Neuronal stem cell (in vitro differentiated cells): ENCODE measurements at regions not wholly inside any gene's neighbourhood (a gene's known extent, or its start where the extent isn't known, plus 50 kb on each side); places are given as distances from the start of the nearest gene placed in this dataset.
"Not testable (repeated sequence)": the region's sequence is repeated elsewhere in the genome, so short reads cannot be mapped to it uniquely, and the experiment has no call there.

Experiments used
- DNase-seq: peaks from one replicate; pipeline ENCODE4 v3.0.0-alpha.2; 2013; ENCODE audit warnings: low spot score
- H2AFZ ChIP-seq: one replicate; pipeline ENCODE4 v1.6.1; 2013; ENCODE audit warnings: mild to moderate bottlenecking, low read length, inconsistent platforms
- H2AK5ac ChIP-seq: 2 replicates; pipeline ENCODE4 v1.6.1; 2013; ENCODE audit warnings: low read depth, mild to moderate bottlenecking, inconsistent platforms, low read length, moderate library complexity, mixed read lengths
- H2BK120ac ChIP-seq: 2 replicates; pipeline ENCODE4 v1.6.1; 2013; ENCODE audit warnings: low read depth, mild to moderate bottlenecking, inconsistent platforms, low read length, moderate library complexity, mixed read lengths
- H2BK12ac ChIP-seq: one replicate; pipeline ENCODE4 v1.6.1; 2013; ENCODE audit warnings: low read length, inconsistent platforms
- H2BK15ac ChIP-seq: 2 replicates; pipeline ENCODE4 v1.6.1; 2013; ENCODE audit warnings: mild to moderate bottlenecking, low read length, inconsistent platforms, mixed read lengths
- H2BK5ac ChIP-seq: one replicate; pipeline ENCODE4 v1.6.1; 2013; ENCODE audit warnings: inconsistent platforms, mild to moderate bottlenecking, low read length, moderate library complexity
- H3K14ac ChIP-seq: one replicate; pipeline ENCODE4 v1.6.1; 2013; ENCODE audit warnings: low read length, inconsistent platforms
- H3K18ac ChIP-seq: 2 replicates; pipeline ENCODE4 v1.6.1; 2013; ENCODE audit warnings: low read length, inconsistent platforms
- H3K23ac ChIP-seq: 2 replicates; pipeline ENCODE4 v1.6.1; 2013; ENCODE audit warnings: low read depth, mild to moderate bottlenecking, mixed read lengths, low read length, inconsistent platforms; ENCODE audit not compliant: poor library complexity
- H3K27ac ChIP-seq: replicated peaks from 3 replicates; pipeline ENCODE4 v1.5.1; 2013; ENCODE audit warnings: low read length, inconsistent platforms
- H3K27me3 ChIP-seq, 3 experiments: 2 replicates each; pipeline ENCODE4 v1.6.1; 2013; ENCODE audit warnings: low read length in 3 of 3, mild to moderate bottlenecking in 2 of 3, inconsistent platforms in 1 of 3, low read depth in 1 of 3, mixed read lengths in 1 of 3, moderate library complexity in 1 of 3; ENCODE audit not compliant: control insufficient read depth in 3 of 3, insufficient read depth in 3 of 3
- H3K36me3 ChIP-seq, 2 donors: replicated peaks in 1 of 2; 2 replicates each; pipeline ENCODE4 v1.6.1; 2013; ENCODE audit warnings: low read length in 2 of 2; ENCODE audit not compliant: control insufficient read depth in 2 of 2, insufficient read depth in 2 of 2
- H3K4ac ChIP-seq: 2 replicates; pipeline ENCODE4 v1.6.1; 2013; ENCODE audit warnings: inconsistent platforms, mild to moderate bottlenecking, low read length, moderate library complexity
- H3K4me1 ChIP-seq, 2 donors: 1 replicate in 1 of 2; 2 replicates in 1 of 2; pipeline ENCODE4 v1.6.1; 2013; ENCODE audit warnings: low read length in 2 of 2, low read depth in 1 of 2; ENCODE audit not compliant: control insufficient read depth in 2 of 2, insufficient read depth in 1 of 2
- H3K4me2 ChIP-seq: one replicate; pipeline ENCODE4 v1.6.1; 2013; ENCODE audit warnings: mild to moderate bottlenecking, low read length, inconsistent platforms; ENCODE audit not compliant: insufficient read depth, poor library complexity, severe bottlenecking
- H3K4me3 ChIP-seq, 2 donors: 2 replicates each; pipeline ENCODE4 v1.5.1; 2013; ENCODE audit warnings: low read length in 2 of 2, mild to moderate bottlenecking in 2 of 2, inconsistent platforms in 1 of 2, moderate library complexity in 1 of 2
- H3K79me1 ChIP-seq: one replicate; pipeline ENCODE4 v1.6.1; 2013; ENCODE audit warnings: low read depth, mild to moderate bottlenecking, inconsistent platforms, low read length, moderate library complexity
- H3K9ac ChIP-seq: one replicate; pipeline ENCODE4 v1.6.1; 2013; ENCODE audit warnings: mild to moderate bottlenecking, low read depth, low read length, inconsistent platforms; ENCODE audit not compliant: poor library complexity
- H3K9me3 ChIP-seq, 2 donors: replicated peaks in 1 of 2; 2 replicates each; pipeline versions ENCODE3 to v1.6.1; 2013; ENCODE audit warnings: low read length in 2 of 2, mild to moderate bottlenecking in 2 of 2, inconsistent platforms in 1 of 2, low read depth in 1 of 2, mixed read lengths in 1 of 2, moderate library complexity in 1 of 2; ENCODE audit not compliant: control insufficient read depth in 2 of 2, insufficient read depth in 1 of 2
- H4K8ac ChIP-seq: one replicate; pipeline ENCODE4 v1.6.1; 2013; ENCODE audit warnings: low read depth, mild to moderate bottlenecking, inconsistent platforms, low read length, moderate library complexity
- H4K91ac ChIP-seq: one replicate; pipeline ENCODE4 v1.6.1; 2013; ENCODE audit warnings: low read length, low read depth, mild to moderate bottlenecking, inconsistent platforms; ENCODE audit not compliant: poor library complexity
- WGBS, 2 donors: extraction: QIAGEN DNeasy Blood & Tissue Kit; methylation state at CpG; one replicate each; pipeline ENCODE4 v1.1.7; 2013; ENCODE audit warnings: missing lambda C conversion rate in 2 of 2, mixed read lengths in 1 of 2; ENCODE audit not compliant: insufficient read length in 2 of 2, insufficient replicate concordance in 1 of 2; ENCODE audit errors: extremely low coverage in 2 of 2; 5-methylcytosine and 5-hydroxymethylcytosine counted together

- no peak overlapping the region for H3K9ac ChIP-seq
Observed at GRCh38 chr13:99758460-99759162, 213.0 kb downstream of the ZIC5 start.

GRCh38 chr13:99757756-99758459 is 213.7 kb downstream of the ZIC5 start:
- no peaks in the 10 kb centered on the region for H3K4me1 ChIP-seq
- WGBS, 2 donors: no CpG with 5 or more reads among the region's 8 CpGs
- H3K9me3 ChIP-seq: peaks cover 9 to 25% of the 10 kb centered on the region in 2 donors

More at GRCh38 chr13:99758460-99759162, 213.0 kb downstream of the ZIC5 start:
- Histone ChIP-seq H2BK12ac (no peak overlapping the region), H3K23ac (no peak overlapping the region), H3K36me3 (no peaks in the 10 kb centered on the region), H2AFZ (no peak overlapping the region), H3K4me2 (no peak overlapping the region), H4K91ac (no peak overlapping the region), H2BK5ac (no peak overlapping the region), H3K4ac (no peak overlapping the region), H4K8ac (no peak overlapping the region), H3K18ac (no peak overlapping the region), H3K27me3 (no peaks in the 10 kb centered on the region), H2BK15ac (no peak overlapping the region), H3K14ac (no peak overlapping the region), H2AK5ac (no peak overlapping the region), H3K79me1 (no peaks in the 10 kb centered on the region), H2BK120ac (no peak overlapping the region), H3K27ac (no peak overlapping the region), H3K4me3 (peak overlapping the region in 1 of 2 donors; percentile 45), H3K4me1 (no peaks in the 10 kb centered on the region), H3K9me3 (peaks cover 9 to 31% of the 10 kb centered on the region in 2 donors)
- WGBS, 2 donors: no CpG with 5 or more reads among the region's 6 CpGs
- no peak for DNase-seq

GRCh38 chr13:99756281-99756680 is 215.3 kb downstream of the ZIC5 start:
- peak overlapping the region; percentile 8 for H2BK15ac ChIP-seq
- no peak for DNase-seq
- no peaks in the 10 kb centered on the region for H3K36me3 ChIP-seq
- no peak overlapping the region for H3K27ac ChIP-seq
- no peak overlapping the region for H3K14ac ChIP-seq
- H3K4me1 ChIP-seq: peaks cover 0 to 3% of the 10 kb centered on the region in 2 donors
- no peaks in the 10 kb centered on the region for H3K27me3 ChIP-seq
- no peak overlapping the region for H3K4me3 ChIP-seq
- H2BK12ac ChIP-seq: no peak overlapping the region
- H4K8ac ChIP-seq: no peak overlapping the region
- H3K18ac ChIP-seq: no peak overlapping the region
- H3K9me3 ChIP-seq: peaks cover 9 to 18% of the 10 kb centered on the region in 2 donors
- H3K4me2 ChIP-seq: no peak overlapping the region
- no peak overlapping the region for H2BK5ac ChIP-seq
- WGBS, 2 donors: no CpG with 5 or more reads among the region's 2 CpGs
- H2BK120ac ChIP-seq: no peak overlapping the region
- H3K4ac ChIP-seq: no peak overlapping the region
- H3K9ac ChIP-seq: no peak overlapping the region
- H3K79me1 ChIP-seq: no peaks in the 10 kb centered on the region
- no peak overlapping the region for H4K91ac ChIP-seq
- no peak overlapping the region for H2AK5ac ChIP-seq
- H3K23ac ChIP-seq: no peak overlapping the region
- no peak overlapping the region for H2AFZ ChIP-seq

More at GRCh38 chr13:99757756-99758459, 213.7 kb downstream of the ZIC5 start:
- no peak overlapping the region for H2BK5ac ChIP-seq
- DNase-seq: no peak
- no peak overlapping the region for H3K9ac ChIP-seq
- no peak overlapping the region for H3K23ac ChIP-seq
- H2AK5ac ChIP-seq: no peak overlapping the region
- H3K18ac ChIP-seq: no peak overlapping the region
- no peaks in the 10 kb centered on the region for H3K27me3 ChIP-seq
- no peak overlapping the region for H2BK15ac ChIP-seq
- H3K4me3 ChIP-seq: no peak overlapping the region
- no peaks in the 10 kb centered on the region for H3K79me1 ChIP-seq
- no peak overlapping the region for H4K91ac ChIP-seq
- no peak overlapping the region for H2AFZ ChIP-seq
- H3K36me3 ChIP-seq: no peaks in the 10 kb centered on the region
- H3K27ac ChIP-seq: no peak overlapping the region
- H3K4me2 ChIP-seq: no peak overlapping the region
- no peak overlapping the region for H3K14ac ChIP-seq
- H2BK12ac ChIP-seq: no peak overlapping the region
- H4K8ac ChIP-seq: no peak overlapping the region
- no peak overlapping the region for H3K4ac ChIP-seq
- no peak overlapping the region for H2BK120ac ChIP-seq

GRCh38 chr13:99754750-99755149 is 216.8 kb downstream of the ZIC5 start:
- not testable (repeated sequence) for H2AFZ ChIP-seq, DNase-seq, H3K4me2 ChIP-seq, H2BK15ac ChIP-seq, H3K9ac ChIP-seq, H2BK5ac ChIP-seq, H3K4me1 ChIP-seq, H4K8ac ChIP-seq, H3K36me3 ChIP-seq, H2BK12ac ChIP-seq, H3K4ac ChIP-seq, H3K27ac ChIP-seq, H4K91ac ChIP-seq, H3K27me3 ChIP-seq, H3K79me1 ChIP-seq, H2AK5ac ChIP-seq, H3K23ac ChIP-seq, H3K14ac ChIP-seq, H3K18ac ChIP-seq, H3K4me3 ChIP-seq, H2BK120ac ChIP-seq
- WGBS, 2 donors: no CpG with 5 or more reads among the region's 18 CpGs
- H3K9me3 ChIP-seq: peaks cover 8 to 11% of the 10 kb centered on the region in 2 donors
